H9 (cell line): ENCODE measurements at regions not wholly inside any gene's neighbourhood (a gene's known extent, or its start where the extent isn't known, plus 50 kb on each side); places are given as distances from the start of the nearest gene placed in this dataset.

Experiments used
- DNase-seq: peaks from one replicate; pipeline ENCODE4 v3.0.0-alpha.2; 2017
- H2AFZ ChIP-seq: one replicate; pipeline ENCODE4 v1.6.1; 2013; ENCODE audit warnings: mild to moderate bottlenecking, low read length, control low read depth, moderate library complexity
- H2AK5ac ChIP-seq: 2 replicates; pipeline ENCODE4 v1.6.1; 2013; ENCODE audit warnings: low read length, control low read depth, mixed read lengths; ENCODE audit not compliant: insufficient read length
- H2BK120ac ChIP-seq: one replicate; pipeline ENCODE4 v1.6.1; 2013; ENCODE audit warnings: low read depth, mild to moderate bottlenecking, low read length, control low read depth, inconsistent platforms; ENCODE audit not compliant: poor library complexity, severe bottlenecking
- H2BK12ac ChIP-seq: 2 replicates; pipeline ENCODE4 v1.6.1; 2013; ENCODE audit warnings: low read length, control low read depth, mixed read lengths, low read depth; ENCODE audit not compliant: insufficient read length
- H2BK15ac ChIP-seq: 2 replicates; pipeline ENCODE4 v1.6.1; 2013; ENCODE audit warnings: low read depth, low read length, control low read depth
- H2BK20ac ChIP-seq: one replicate; pipeline ENCODE4 v1.6.1; 2013; ENCODE audit warnings: low read depth, mild to moderate bottlenecking, low read length, control low read depth, inconsistent platforms; ENCODE audit not compliant: poor library complexity, severe bottlenecking
- H2BK5ac ChIP-seq: 2 replicates; pipeline ENCODE4 v1.6.1; 2013; ENCODE audit warnings: low read length, control low read depth, mixed read lengths; ENCODE audit not compliant: insufficient read length
- H3K14ac ChIP-seq: 2 replicates; pipeline ENCODE4 v1.6.1; 2013; ENCODE audit warnings: low read length, control low read depth; ENCODE audit not compliant: insufficient read depth
- H3K18ac ChIP-seq: 2 replicates; pipeline ENCODE4 v1.6.1; 2013; ENCODE audit warnings: low read depth, mild to moderate bottlenecking, mixed read lengths, low read length, control low read depth; ENCODE audit not compliant: insufficient read length
- H3K23ac ChIP-seq: 2 replicates; pipeline ENCODE4 v1.6.1; 2013; ENCODE audit warnings: low read length, control low read depth, mixed read lengths, low read depth; ENCODE audit not compliant: insufficient read length
- H3K23me2 ChIP-seq: 2 replicates; pipeline ENCODE4 v1.6.1; 2013; ENCODE audit warnings: low read depth, mild to moderate bottlenecking, mixed read lengths, low read length, control low read depth; ENCODE audit not compliant: insufficient read length, poor library complexity, severe bottlenecking
- H3K27ac ChIP-seq: 2 replicates; pipeline ENCODE4 v1.5.1; 2013; ENCODE audit warnings: low read length, control low read depth, mixed read lengths, low read depth; ENCODE audit not compliant: insufficient read length
- H3K27me3 ChIP-seq: 2 replicates; pipeline ENCODE4 v1.6.1; 2013; ENCODE audit warnings: low read length, control low read depth, inconsistent platforms; ENCODE audit not compliant: insufficient read depth
- H3K4ac ChIP-seq: 2 replicates; pipeline ENCODE4 v1.6.1; 2013; ENCODE audit warnings: low read depth, mild to moderate bottlenecking, control low read depth, inconsistent platforms, low read length, moderate library complexity
- H3K4me1 ChIP-seq: 2 replicates; pipeline ENCODE4 v1.6.1; 2013; ENCODE audit warnings: low read length, control low read depth, inconsistent platforms; ENCODE audit not compliant: insufficient read depth
- H3K4me2 ChIP-seq: 2 replicates; pipeline ENCODE4 v1.6.1; 2013; ENCODE audit warnings: low read length, control low read depth, mixed read lengths; ENCODE audit not compliant: insufficient read length, insufficient read depth
- H3K56ac ChIP-seq: 2 replicates; pipeline ENCODE4 v1.6.1; 2013; ENCODE audit warnings: low read depth, mild to moderate bottlenecking, mixed read lengths, low read length, control low read depth; ENCODE audit not compliant: insufficient read length
- H3K79me1 ChIP-seq: 2 replicates; pipeline ENCODE4 v1.6.1; 2013; ENCODE audit warnings: low read depth, mild to moderate bottlenecking, moderate library complexity, low read length, control low read depth, inconsistent platforms; ENCODE audit not compliant: insufficient read depth, poor library complexity, severe bottlenecking
- H3K79me2 ChIP-seq: 2 replicates; pipeline ENCODE4 v1.6.1; 2013; ENCODE audit warnings: low read length, control low read depth, inconsistent platforms; ENCODE audit not compliant: insufficient read depth
- H3K9ac ChIP-seq: 2 replicates; pipeline ENCODE4 v1.6.1; 2013; ENCODE audit warnings: low read length, control low read depth, mixed read lengths; ENCODE audit not compliant: insufficient read length; ENCODE audit errors: extremely low read depth
- H3K9me3 ChIP-seq: one replicate; pipeline ENCODE4 v1.6.1; 2013; ENCODE audit warnings: low read depth, low read length, inconsistent platforms; ENCODE audit not compliant: control insufficient read depth
- H3T11ph ChIP-seq: one replicate; pipeline ENCODE4 v1.6.1; 2013; ENCODE audit warnings: mild to moderate bottlenecking, low read length, control low read depth, inconsistent platforms
- H4K20me1 ChIP-seq: one replicate; pipeline ENCODE4 v1.6.1; 2013; ENCODE audit not compliant: control insufficient read depth, insufficient read length, insufficient read depth
- H4K5ac ChIP-seq: 2 replicates; pipeline ENCODE4 v1.6.1; 2013; ENCODE audit warnings: low read depth, mild to moderate bottlenecking, mixed read lengths, low read length, control low read depth; ENCODE audit not compliant: insufficient read length
- H4K8ac ChIP-seq: replicated peaks from 2 replicates; pipeline ENCODE4 v1.6.1; 2013; ENCODE audit warnings: low read length, control low read depth, mixed read lengths, low read depth; ENCODE audit not compliant: insufficient read length
- H4K91ac ChIP-seq: 2 replicates; pipeline ENCODE4 v1.6.1; 2013; ENCODE audit warnings: low read depth, mild to moderate bottlenecking, moderate library complexity, mixed read lengths, low read length, control low read depth; ENCODE audit not compliant: insufficient read length
- H3K27ac Mint-ChIP-seq, 3 experiments: 2 replicates in 2 of 3; 3 replicates in 1 of 3; pipeline ENCODE4 v1.8.0; 2020 to 2021; ENCODE audit warnings: mixed read lengths in 3 of 3, mild to moderate bottlenecking in 1 of 3, moderate library complexity in 1 of 3
- H3K27me3 Mint-ChIP-seq: 2 replicates; pipeline ENCODE4 v1.8.0; 2021; ENCODE audit warnings: low read depth, mild to moderate bottlenecking, moderate library complexity, mixed read lengths
- H3K36me3 Mint-ChIP-seq, 3 experiments: 2 replicates in 2 of 3; 3 replicates in 1 of 3; pipeline ENCODE4 v1.8.0; 2020 to 2021; ENCODE audit warnings: low read depth in 3 of 3, mixed read lengths in 3 of 3; ENCODE audit not compliant: insufficient read depth in 1 of 3
- H3K4me1 Mint-ChIP-seq, 2 experiments: 2 replicates each; pipeline ENCODE4 v1.8.0; 2020; ENCODE audit warnings: mixed read lengths in 2 of 2
- H3K4me3 Mint-ChIP-seq, 2 experiments: 2 replicates in 1 of 2; 3 replicates in 1 of 2; pipeline ENCODE4 v1.8.0; 2020 to 2021; ENCODE audit warnings: mild to moderate bottlenecking in 2 of 2, mixed read lengths in 2 of 2, moderate library complexity in 1 of 2
- H3K9me3 Mint-ChIP-seq, 2 experiments: 2 replicates in 1 of 2; 3 replicates in 1 of 2; pipeline ENCODE4 v1.8.0; 2020; ENCODE audit warnings: mild to moderate bottlenecking in 2 of 2, mixed read lengths in 2 of 2, moderate library complexity in 1 of 2
- WGBS: extraction: QIAGEN DNeasy Blood & Tissue Kit; methylation state at CpG from one replicate; pipeline ENCODE4 v1.1.7; 2013; ENCODE audit warnings: missing lambda C conversion rate, low lambda C conversion rate, mixed read lengths; ENCODE audit not compliant: insufficient read length; ENCODE audit errors: extremely low coverage; 5-methylcytosine and 5-hydroxymethylcytosine counted together
- TF ChIP-seq, protein P1 (sequence below): fragments of 200-600 bp; sonication (generic); conservative IDR thresholded peaks from 3 replicates; pipeline ENCODE4 v1.8.0; 2021; ENCODE audit warnings: antibody characterized with exemption, mild to moderate bottlenecking

DNA sequence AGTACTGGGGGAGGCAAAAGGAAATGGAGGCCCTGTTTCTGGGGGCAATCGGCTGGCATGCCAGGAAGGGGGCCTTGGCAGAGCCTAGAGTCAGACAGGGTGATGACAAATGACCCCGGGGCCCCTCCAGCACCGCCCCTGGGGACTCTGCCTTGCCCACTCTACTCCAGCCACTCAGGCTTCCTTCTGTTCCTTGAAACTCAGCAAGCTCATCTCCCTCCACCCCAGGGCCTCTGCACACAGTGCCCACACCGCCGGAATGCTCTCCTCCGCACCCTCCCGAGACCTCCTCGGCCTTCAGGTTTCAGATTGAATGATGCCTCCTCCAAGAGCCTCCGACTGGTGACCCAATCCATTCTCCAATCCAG is 122.5 kb upstream of the ZBTB40 start:
- Histone ChIP-seq H3K79me2 (no peaks in the 10 kb centered on the region), H4K5ac (no peak overlapping the region), H3K4ac (no peak overlapping the region), H2AK5ac (no peak overlapping the region), H3K9ac (no peak overlapping the region), H3K27ac (no peak overlapping the region), H3K18ac (no peak overlapping the region), H2AFZ (no peak overlapping the region), H4K8ac (no peak overlapping the region), H2BK5ac (no peak overlapping the region), H2BK12ac (no peak overlapping the region), H3T11ph (no peak overlapping the region), H3K23me2 (no peaks in the 10 kb centered on the region), H2BK20ac (no peak overlapping the region), H3K79me1 (no peaks in the 10 kb centered on the region), H3K27me3 (no peaks in the 10 kb centered on the region), H2BK15ac (no peak overlapping the region), H2BK120ac (no peak overlapping the region), H3K4me1 (no peaks in the 10 kb centered on the region), H4K91ac (no peak overlapping the region), H3K56ac (no peak overlapping the region), H3K9me3 (no peaks in the 10 kb centered on the region), H3K4me2 (no peak overlapping the region), H3K14ac (no peak overlapping the region), H3K23ac (no peak overlapping the region), H4K20me1 (no peaks in the 10 kb centered on the region)
- no CpG with 5 or more reads among the region's 9 CpGs for WGBS
- H3K4me1 Mint-ChIP-seq, result peaks cover 7 to 9% of the 10 kb centered on the region in 2 experiments
- no peak overlapping the region for H3K4me3 Mint-ChIP-seq
- TF ChIP-seq, protein P1, sequence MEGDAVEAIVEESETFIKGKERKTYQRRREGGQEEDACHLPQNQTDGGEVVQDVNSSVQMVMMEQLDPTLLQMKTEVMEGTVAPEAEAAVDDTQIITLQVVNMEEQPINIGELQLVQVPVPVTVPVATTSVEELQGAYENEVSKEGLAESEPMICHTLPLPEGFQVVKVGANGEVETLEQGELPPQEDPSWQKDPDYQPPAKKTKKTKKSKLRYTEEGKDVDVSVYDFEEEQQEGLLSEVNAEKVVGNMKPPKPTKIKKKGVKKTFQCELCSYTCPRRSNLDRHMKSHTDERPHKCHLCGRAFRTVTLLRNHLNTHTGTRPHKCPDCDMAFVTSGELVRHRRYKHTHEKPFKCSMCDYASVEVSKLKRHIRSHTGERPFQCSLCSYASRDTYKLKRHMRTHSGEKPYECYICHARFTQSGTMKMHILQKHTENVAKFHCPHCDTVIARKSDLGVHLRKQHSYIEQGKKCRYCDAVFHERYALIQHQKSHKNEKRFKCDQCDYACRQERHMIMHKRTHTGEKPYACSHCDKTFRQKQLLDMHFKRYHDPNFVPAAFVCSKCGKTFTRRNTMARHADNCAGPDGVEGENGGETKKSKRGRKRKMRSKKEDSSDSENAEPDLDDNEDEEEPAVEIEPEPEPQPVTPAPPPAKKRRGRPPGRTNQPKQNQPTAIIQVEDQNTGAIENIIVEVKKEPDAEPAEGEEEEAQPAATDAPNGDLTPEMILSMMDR, result no peak
- H3K36me3 Mint-ChIP-seq, result no peaks in the 10 kb centered on the region
- H3K27ac Mint-ChIP-seq, result peak overlapping the region in 2 of 3 experiments; percentile 49 to 55; a peak in 2 of 7 replicates
- no peaks in the 10 kb centered on the region; a peak in 1 of 5 replicates for H3K9me3 Mint-ChIP-seq
- peaks cover 8% of the 10 kb centered on the region; the same call in 1 of the 2 replicates for H3K27me3 Mint-ChIP-seq
- DNase-seq, result peak; percentile 19
